Mesendoderm (in vitro differentiated cells): ENCODE measurements at regions not wholly inside any gene's neighbourhood (a gene's known extent, or its start where the extent isn't known, plus 50 kb on each side); places are given as distances from the start of the nearest gene placed in this dataset.

ENCODE experiments used
- DNase-seq: peaks from one replicate; pipeline ENCODE4 v3.0.0; 2013
- H2AK5ac ChIP-seq: 2 replicates; pipeline ENCODE4 v1.6.1; 2013; ENCODE audit warnings: low read length, inconsistent platforms
- H2BK120ac ChIP-seq: 2 replicates; pipeline ENCODE4 v1.6.1; 2013; ENCODE audit warnings: low read depth, mild to moderate bottlenecking, low read length, moderate library complexity, mixed read lengths
- H2BK15ac ChIP-seq: replicated peaks from 2 replicates; pipeline ENCODE4 v1.6.1; 2013; ENCODE audit warnings: low read depth, mild to moderate bottlenecking, moderate library complexity
- H2BK5ac ChIP-seq: 2 replicates; pipeline ENCODE4 v1.6.1; 2013; ENCODE audit warnings: low read length, inconsistent platforms
- H3K18ac ChIP-seq: 2 replicates; pipeline ENCODE4 v1.6.1; 2013; ENCODE audit warnings: mild to moderate bottlenecking, low read length, mixed read lengths
- H3K23ac ChIP-seq: one replicate; pipeline ENCODE4 v1.6.1; 2013; ENCODE audit warnings: low read length
- H3K27ac ChIP-seq: 2 replicates; pipeline ENCODE4 v1.5.1; 2013; ENCODE audit warnings: low read depth, mild to moderate bottlenecking, inconsistent platforms, low read length, moderate library complexity
- H3K27me3 ChIP-seq: 2 replicates; pipeline ENCODE4 v1.6.1; 2013; ENCODE audit warnings: low read length, control low read depth, mild to moderate bottlenecking, inconsistent platforms; ENCODE audit not compliant: insufficient read depth, poor library complexity
- H3K36me3 ChIP-seq: 2 replicates; pipeline ENCODE4 v1.6.1; 2013; ENCODE audit warnings: low read length, inconsistent platforms; ENCODE audit not compliant: control insufficient read depth, insufficient read depth
- H3K4ac ChIP-seq: one replicate; pipeline ENCODE4 v1.6.1; 2013; ENCODE audit warnings: low read depth, mild to moderate bottlenecking, low read length, moderate library complexity
- H3K4me1 ChIP-seq: 2 replicates; pipeline ENCODE4 v1.6.1; 2013; ENCODE audit warnings: low read depth, low read length, inconsistent platforms; ENCODE audit not compliant: control insufficient read depth
- H3K4me2 ChIP-seq: 2 replicates; pipeline ENCODE4 v1.6.1; 2013; ENCODE audit warnings: low read length
- H3K4me3 ChIP-seq: 2 replicates; pipeline ENCODE4 v1.5.1; 2013; ENCODE audit warnings: mild to moderate bottlenecking, low read length
- H3K56ac ChIP-seq: one replicate; pipeline ENCODE4 v1.6.1; 2013; ENCODE audit warnings: low read length
- H3K79me1 ChIP-seq: 2 replicates; pipeline ENCODE4 v1.6.1; 2013; ENCODE audit warnings: low read length, inconsistent platforms
- H3K79me2 ChIP-seq: 2 replicates; pipeline ENCODE4 v1.6.1; 2013; ENCODE audit warnings: mild to moderate bottlenecking, low read length; ENCODE audit not compliant: control insufficient read depth, insufficient read depth
- H3K9ac ChIP-seq: 2 replicates; pipeline ENCODE4 v1.6.1; 2013; ENCODE audit warnings: low read length, inconsistent platforms
- H4K5ac ChIP-seq: one replicate; pipeline ENCODE4 v1.6.1; 2013; ENCODE audit warnings: low read length
- H4K8ac ChIP-seq: one replicate; pipeline ENCODE4 v1.6.1; 2013; ENCODE audit warnings: low read depth, mild to moderate bottlenecking, control low read depth, low read length, moderate library complexity
- WGBS: extraction: QIAGEN DNeasy Blood & Tissue Kit; methylation state at CpG from one replicate; pipeline ENCODE4 v1.1.7; 2013; ENCODE audit warnings: low lambda C conversion rate, missing lambda C conversion rate; ENCODE audit not compliant: insufficient coverage; ENCODE audit errors: extremely low coverage; 5-methylcytosine and 5-hydroxymethylcytosine counted together

- Histone ChIP-seq H4K8ac (no peak overlapping the region), H3K4me1 (no peaks in the 10 kb centered on the region), H2BK5ac (no peak overlapping the region), H3K79me2 (no peaks in the 10 kb centered on the region), H3K4me2 (no peak overlapping the region), H3K27ac (no peak overlapping the region), H3K9ac (no peak overlapping the region), H3K36me3 (no peaks in the 10 kb centered on the region), H3K79me1 (no peaks in the 10 kb centered on the region), H2AK5ac (no peak overlapping the region), H2BK15ac (no peak overlapping the region), H2BK120ac (no peak overlapping the region), H3K4me3 (no peak overlapping the region), H3K18ac (no peak overlapping the region), H3K27me3 (no peaks in the 10 kb centered on the region), H3K23ac (no peak overlapping the region), H3K4ac (no peak overlapping the region), H3K56ac (no peak overlapping the region), H4K5ac (no peak overlapping the region)
- no CpG with 5 or more reads among the region's 7 CpGs for WGBS
- no peak for DNase-seq
Observed at GRCh38 chr4:174438711-174439110, 83.6 kb downstream of the HPGD start.

- no peak overlapping the region for H2BK5ac ChIP-seq
- DNase-seq, result peak; percentile 74
- no peak overlapping the region for H4K8ac ChIP-seq
- H3K23ac ChIP-seq, result no peak overlapping the region
- no peak overlapping the region for H3K18ac ChIP-seq
- WGBS, result no CpG with 5 or more reads among the region's 1 CpG
- no peak overlapping the region for H3K56ac ChIP-seq
- no peaks in the 10 kb centered on the region for H3K36me3 ChIP-seq
- H3K27me3 ChIP-seq, result no peaks in the 10 kb centered on the region
- no peaks in the 10 kb centered on the region for H3K79me1 ChIP-seq
- no peak overlapping the region for H3K9ac ChIP-seq
- no peaks in the 10 kb centered on the region for H3K79me2 ChIP-seq
- H3K4ac ChIP-seq, result no peak overlapping the region
- no peak overlapping the region for H2AK5ac ChIP-seq
- no peak overlapping the region for H4K5ac ChIP-seq
- H3K4me2 ChIP-seq, result no peak overlapping the region
- no peak overlapping the region for H3K4me3 ChIP-seq
- no peak overlapping the region for H3K27ac ChIP-seq
- no peak overlapping the region for H2BK15ac ChIP-seq
- no peaks in the 10 kb centered on the region for H3K4me1 ChIP-seq
- H2BK120ac ChIP-seq, result no peak overlapping the region
Observed at GRCh38 chr4:174437749-174438148, 84.5 kb downstream of the HPGD start.

GRCh38 chr4:174437324-174437723 lies 85.0 kb downstream of the HPGD start:
- Histone ChIP-seq H3K56ac (no peak overlapping the region), H3K27ac (no peak overlapping the region), H2BK120ac (peak overlapping the region; percentile 61), H3K27me3 (no peaks in the 10 kb centered on the region), H3K79me2 (no peaks in the 10 kb centered on the region), H3K36me3 (no peaks in the 10 kb centered on the region), H3K4me2 (no peak overlapping the region), H3K79me1 (no peaks in the 10 kb centered on the region), H3K18ac (no peak overlapping the region), H3K23ac (no peak overlapping the region), H3K4me1 (no peaks in the 10 kb centered on the region), H4K8ac (no peak overlapping the region), H3K4me3 (no peak overlapping the region), H4K5ac (no peak overlapping the region), H3K9ac (no peak overlapping the region), H3K4ac (no peak overlapping the region), H2BK15ac (no peak overlapping the region), H2AK5ac (no peak overlapping the region), H2BK5ac (no peak overlapping the region)
- no CpG with 5 or more reads among the region's 2 CpGs for WGBS
- no peak for DNase-seq

- no peak overlapping the region for H3K27ac ChIP-seq
- H3K18ac ChIP-seq, result peak overlapping the region; percentile 39
- no peak overlapping the region for H3K56ac ChIP-seq
- no peak overlapping the region for H2BK5ac ChIP-seq
- no peaks in the 10 kb centered on the region for H3K4me1 ChIP-seq
- H2BK15ac ChIP-seq, result no peak overlapping the region
- no peak overlapping the region for H2BK120ac ChIP-seq
- no peak overlapping the region for H4K8ac ChIP-seq
- no peak overlapping the region for H3K4me2 ChIP-seq
- no peaks in the 10 kb centered on the region for H3K79me2 ChIP-seq
- H3K4me3 ChIP-seq, result no peak overlapping the region
- no peaks in the 10 kb centered on the region for H3K79me1 ChIP-seq
- H3K23ac ChIP-seq, result no peak overlapping the region
- no peaks in the 10 kb centered on the region for H3K27me3 ChIP-seq
- H3K4ac ChIP-seq, result no peak overlapping the region
- no peak for DNase-seq
- no peak overlapping the region for H3K9ac ChIP-seq
- no CpG with 5 or more reads among the region's 1 CpG for WGBS
- no peak overlapping the region for H2AK5ac ChIP-seq
- no peak overlapping the region for H4K5ac ChIP-seq
- H3K36me3 ChIP-seq, result no peaks in the 10 kb centered on the region
Observed at GRCh38 chr4:174436377-174436776, 85.9 kb downstream of the HPGD start.

GRCh38 chr4:174435974-174436373 lies 86.3 kb downstream of the HPGD start:
- no peak overlapping the region for H3K56ac ChIP-seq
- H3K79me1 ChIP-seq, result no peaks in the 10 kb centered on the region
- H3K4ac ChIP-seq, result no peak overlapping the region
- no peaks in the 10 kb centered on the region for H3K79me2 ChIP-seq
- H3K27me3 ChIP-seq, result no peaks in the 10 kb centered on the region
- H3K9ac ChIP-seq, result no peak overlapping the region
- H4K8ac ChIP-seq, result no peak overlapping the region
- H4K5ac ChIP-seq, result no peak overlapping the region
- no peak overlapping the region for H3K27ac ChIP-seq
- H3K36me3 ChIP-seq, result no peaks in the 10 kb centered on the region
- no peak overlapping the region for H3K4me3 ChIP-seq
- H3K23ac ChIP-seq, result no peak overlapping the region
- DNase-seq, result peak; percentile 37
- H3K4me1 ChIP-seq, result no peaks in the 10 kb centered on the region
- no peak overlapping the region for H2BK120ac ChIP-seq
- H3K4me2 ChIP-seq, result no peak overlapping the region
- no peak overlapping the region for H2BK5ac ChIP-seq
- no peak overlapping the region for H2AK5ac ChIP-seq
- H3K18ac ChIP-seq, result no peak overlapping the region
- WGBS, result no CpG with 5 or more reads among the region's 2 CpGs
- H2BK15ac ChIP-seq, result no peak overlapping the region

GRCh38 chr4:174434455-174434854 lies 87.8 kb downstream of the HPGD start:
- Histone ChIP-seq H3K4me2 (no peak overlapping the region), H3K79me1 (no peaks in the 10 kb centered on the region), H3K9ac (no peak overlapping the region), H3K56ac (peak overlapping the region; percentile 42), H2BK120ac (no peak overlapping the region), H3K27ac (no peak overlapping the region), H4K5ac (no peak overlapping the region), H4K8ac (no peak overlapping the region), H2BK5ac (no peak overlapping the region), H3K4me1 (no peaks in the 10 kb centered on the region), H2AK5ac (no peak overlapping the region), H3K27me3 (no peaks in the 10 kb centered on the region), H3K36me3 (no peaks in the 10 kb centered on the region), H3K23ac (no peak overlapping the region), H3K4me3 (no peak overlapping the region), H3K18ac (no peak overlapping the region), H3K4ac (no peak overlapping the region), H3K79me2 (no peaks in the 10 kb centered on the region), H2BK15ac (no peak overlapping the region)
- no peak for DNase-seq
- WGBS, result no CpG with 5 or more reads among the region's 4 CpGs
